Stimulated activated naive CD4-positive, alpha-beta T cell (primary cell): ENCODE measurements at regions not wholly inside any gene's neighbourhood (a gene's known extent, or its start where the extent isn't known, plus 50 kb on each side); places are given as distances from the start of the nearest gene placed in this dataset.

Experiments used
- DNase-seq, 6 experiments: peaks; one replicate each; lab custom pipeline; 2025; lab: John Stamatoyannopoulos, UW

- DNase-seq: no peak
These were observed 113.8 kb downstream of the MSX2 start for GRCh38 chr5:174837919-174838902.

- no peak for DNase-seq
These were observed 109.7 kb downstream of the MSX2 start for GRCh38 chr5:174834081-174834480.

GRCh38 chr5:174832811-174833210, 108.4 kb downstream of the MSX2 start:
- DNase-seq: no peak

GRCh38 chr5:174832025-174832424, 107.6 kb downstream of the MSX2 start:
- DNase-seq: no peak

GRCh38 chr5:174831031-174831660, 106.8 kb downstream of the MSX2 start:
- no peak for DNase-seq

GRCh38 chr5:174829511-174829864, 105.1 kb downstream of the MSX2 start:
- DNase-seq: no peak

GRCh38 chr5:174828804-174829510, 104.6 kb downstream of the MSX2 start:
- DNase-seq: no peak

- no peak for DNase-seq
These were observed 103.2 kb downstream of the MSX2 start for GRCh38 chr5:174827558-174827957.

- DNase-seq: no peak
These were observed 101.2 kb downstream of the MSX2 start for GRCh38 chr5:174825587-174825986.

- DNase-seq: no peak
These were observed 94.0 kb downstream of the MSX2 start for GRCh38 chr5:174818430-174818829.

- no peak for DNase-seq
These were observed 93.2 kb downstream of the MSX2 start for GRCh38 chr5:174817610-174818009.

- DNase-seq: no peak
These were observed 92.5 kb downstream of the MSX2 start for GRCh38 chr5:174816858-174817257.

GRCh38 chr5:174811438-174811837, 87.1 kb downstream of the MSX2 start:
- DNase-seq: no peak

- no peak for DNase-seq
These were observed 86.4 kb downstream of the MSX2 start for GRCh38 chr5:174810796-174811195.

GRCh38 chr5:174807471-174807870, 83.1 kb downstream of the MSX2 start:
- no peak for DNase-seq

- no peak for DNase-seq
These were observed 82.3 kb downstream of the MSX2 start for GRCh38 chr5:174806729-174807128.

GRCh38 chr5:174801798-174802197, 77.4 kb downstream of the MSX2 start:
- DNase-seq: no peak

GRCh38 chr5:174800435-174800834, 76.1 kb downstream of the MSX2 start:
- no peak for DNase-seq

- DNase-seq: no peak
These were observed 74.7 kb downstream of the MSX2 start for GRCh38 chr5:174799121-174799520.

GRCh38 chr5:174798551-174798951, 74.2 kb downstream of the MSX2 start:
- DNase-seq: no peak

GRCh38 chr5:174796711-174797192, 72.4 kb downstream of the MSX2 start:
- DNase-seq: no peak

- no peak for DNase-seq
These were observed 70.7 kb downstream of the MSX2 start for GRCh38 chr5:174794931-174795672.
